Stimulated activated CD8-positive, alpha-beta memory T cell treated with anti-CD3 and anti-CD28 coated beads, Interleukin-7, amount 100 ng/mL, for 48 hours (primary cell): ENCODE measurements at regions not wholly inside any gene's neighbourhood (a gene's known extent, or its start where the extent isn't known, plus 50 kb on each side); places are given as distances from the start of the nearest gene placed in this dataset.
A peak's percentile ranks its signal among the peaks of the same experiment; 100 is the strongest.
"Not testable (repeated sequence)": the region's sequence is repeated elsewhere in the genome, so short reads cannot be mapped to it uniquely, and the experiment has no call there.

Source experiments
- DNase-seq, 2 donors: peaks; one replicate each; pipeline ENCODE4 v3.0.0-alpha.2; 2020; ENCODE audit warnings: low read depth in 1 of 2; ENCODE audit errors: extremely low read depth in 1 of 2

DNA sequence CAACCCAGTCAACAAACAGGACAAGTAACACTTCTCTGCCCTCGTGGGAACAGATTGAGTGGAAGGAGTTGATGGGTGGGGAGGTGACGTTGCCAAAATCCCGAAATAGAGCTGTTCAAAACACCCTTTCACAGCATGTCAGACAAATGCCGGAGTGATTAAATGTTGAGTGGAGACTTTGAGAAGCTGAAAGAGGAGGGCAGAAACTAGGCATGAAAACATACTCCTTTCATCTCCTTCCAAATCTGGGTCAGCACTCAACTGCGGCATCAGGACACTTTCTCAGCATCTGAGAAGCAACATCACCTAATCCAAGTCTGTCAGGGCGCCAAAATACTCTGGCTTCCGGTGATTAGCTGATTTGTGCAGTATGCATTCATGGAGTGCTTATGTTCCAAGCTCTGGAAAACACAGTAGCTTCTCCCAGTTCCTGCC lies 51.5 kb upstream of the MRI1 start:
- DNase-seq, result no peak

GRCh38 chr19:13707915-13708314 lies 56.4 kb upstream of the MRI1 start:
- no peak for DNase-seq

GRCh38 chr19:13705928-13706447 lies 58.3 kb upstream of the MRI1 start:
- DNase-seq, result no peak

GRCh38 chr19:13705201-13705600 lies 59.1 kb upstream of the MRI1 start:
- DNase-seq, result no peak

GRCh38 chr19:13701624-13702023 lies 62.7 kb upstream of the MRI1 start:
- no peak for DNase-seq

GRCh38 chr19:13700621-13701020 lies 63.7 kb upstream of the MRI1 start:
- DNase-seq, result no peak

- no peak for DNase-seq
Observed at GRCh38 chr19:13699786-13700185, 64.5 kb upstream of the MRI1 start.

DNA sequence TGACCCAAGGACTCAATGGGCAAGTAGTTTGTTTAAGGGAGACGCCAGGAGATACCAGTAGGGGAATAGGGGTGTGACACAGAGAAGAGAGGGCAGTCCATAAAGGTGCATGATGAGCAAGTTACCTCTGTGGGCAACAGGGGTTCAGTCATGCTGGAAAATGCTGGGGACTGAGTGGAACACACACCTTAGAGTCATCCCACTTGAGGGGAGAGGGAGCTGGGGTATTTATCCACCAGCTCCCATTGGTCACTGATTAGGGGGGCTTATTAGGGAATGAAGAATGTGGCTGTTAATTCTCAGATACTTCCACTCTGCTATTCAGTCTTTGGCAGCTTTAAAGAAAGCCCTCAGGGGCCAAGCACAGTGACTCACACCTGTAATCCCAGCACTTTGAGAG lies 67.5 kb upstream of the MRI1 start:
- DNase-seq, result no peak

GRCh38 chr19:13693889-13694288 lies 70.4 kb upstream of the MRI1 start:
- no peak for DNase-seq

- DNase-seq, result no peak
Observed at GRCh38 chr19:13691569-13692435, 72.5 kb upstream of the MRI1 start.

- DNase-seq, result no peak
Observed at GRCh38 chr19:13689085-13689484, 75.2 kb upstream of the MRI1 start.

GRCh38 chr19:13684021-13684420 lies 80.3 kb upstream of the MRI1 start:
- no peak for DNase-seq

DNA sequence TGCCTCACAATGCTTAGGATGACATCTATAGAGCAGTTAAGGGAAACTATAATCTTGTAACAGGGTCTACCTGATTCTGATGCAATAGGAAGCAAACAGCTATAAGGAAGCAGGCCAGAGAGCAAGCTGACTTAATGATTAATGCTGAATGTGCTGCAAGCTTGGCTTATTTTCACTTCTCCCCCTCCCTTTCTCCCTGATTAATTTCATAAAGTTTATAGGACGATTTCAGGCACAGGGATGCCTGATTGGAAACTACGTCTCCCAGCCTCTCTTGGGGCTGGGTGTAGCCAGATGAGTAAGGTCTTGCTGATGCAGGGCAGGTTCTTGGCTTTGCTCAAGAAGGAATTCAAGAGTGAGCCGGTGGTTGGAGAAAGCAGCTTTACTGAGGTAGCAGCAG lies 82.8 kb upstream of the MRI1 start:
- DNase-seq, result no peak

- not testable (repeated sequence) for DNase-seq
Observed at GRCh38 chr19:13680708-13681360, 83.5 kb upstream of the MRI1 start.

DNA sequence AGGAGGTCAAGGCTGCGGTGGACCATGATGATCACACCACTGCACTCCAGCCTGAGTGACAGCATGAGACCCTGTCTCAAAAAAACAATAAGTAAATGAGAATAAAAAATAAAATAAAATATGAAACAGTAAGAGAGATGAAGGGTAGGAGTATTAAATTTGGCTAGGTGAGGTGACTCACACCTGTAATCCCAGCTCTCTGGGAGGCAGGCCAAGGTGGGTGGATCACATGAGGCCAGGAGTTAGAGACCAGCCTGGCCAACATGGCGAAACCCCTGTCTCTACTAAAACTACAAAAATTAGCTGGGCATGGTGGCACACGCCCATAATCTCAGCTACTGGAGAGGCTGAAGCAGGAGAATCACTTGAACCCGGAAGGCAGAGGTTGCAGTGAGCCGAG lies 87.4 kb upstream of the MRI1 start:
- not testable (repeated sequence) for DNase-seq

GRCh38 chr19:13672480-13673175 lies 91.7 kb upstream of the MRI1 start:
- peak in 1 of 2 donors; percentile 16 for DNase-seq

GRCh38 chr19:13670846-13671245 lies 93.5 kb upstream of the MRI1 start:
- no peak for DNase-seq

GRCh38 chr19:13669780-13670355 lies 94.5 kb upstream of the MRI1 start:
- no peak for DNase-seq

GRCh38 chr19:13668964-13669363 lies 95.4 kb upstream of the MRI1 start:
- DNase-seq, result no peak

GRCh38 chr19:13666165-13666564 lies 98.2 kb upstream of the MRI1 start:
- no peak for DNase-seq
